GM12878 (cell line): ENCODE measurements at regions not wholly inside any gene's neighbourhood (a gene's known extent, or its start where the extent isn't known, plus 50 kb on each side); places are given as distances from the start of the nearest gene placed in this dataset.

ENCODE experiments used
- PAX8 ChIP-seq: fragments of 450-650 bp; IDR thresholded peaks from 2 replicates; pipeline ENCODE4 v1.6.1; 2017; ENCODE audit warnings: mild to moderate bottlenecking, moderate library complexity
- RAD21 ChIP-seq: IDR thresholded peaks from 2 replicates; pipeline ENCODE4 v1.6.1; 2011; ENCODE audit warnings: mild to moderate bottlenecking, low read depth, low read length, moderate library complexity; ENCODE audit not compliant: insufficient read depth
- SP1 ChIP-seq: IDR thresholded peaks from one replicate; pipeline ENCODE4 v1.6.1; 2011; ENCODE audit warnings: low read depth, low read length
- ZNF384 ChIP-seq: IDR thresholded peaks from 2 replicates; pipeline ENCODE4 v1.6.1; 2012; ENCODE audit warnings: low read depth, mild to moderate bottlenecking, low read length, improper control_type of control experiment, borderline replicate concordance
- TF ChIP-seq, protein P1 (sequence below), 3 experiments: IDR thresholded peaks in 2 of 3; conservative IDR thresholded peaks in 1 of 3; 2 replicates each; pipeline ENCODE4 v1.5.1; 2011; ENCODE audit warnings: low read depth in 3 of 3, low read length in 3 of 3, mild to moderate bottlenecking in 3 of 3, control low read depth in 2 of 3, moderate library complexity in 2 of 3, inconsistent platforms in 1 of 3, mixed read lengths in 1 of 3; ENCODE audit not compliant: control insufficient read depth in 2 of 3, insufficient read depth in 1 of 3; ENCODE audit errors: extremely low read depth in 1 of 3
- TF ChIP-seq, protein P2 (sequence below): IDR thresholded peaks from 2 replicates; pipeline ENCODE4 v1.6.1; 2011; ENCODE audit warnings: low read depth, low read length, improper control_type of control experiment, borderline replicate concordance

DNA sequence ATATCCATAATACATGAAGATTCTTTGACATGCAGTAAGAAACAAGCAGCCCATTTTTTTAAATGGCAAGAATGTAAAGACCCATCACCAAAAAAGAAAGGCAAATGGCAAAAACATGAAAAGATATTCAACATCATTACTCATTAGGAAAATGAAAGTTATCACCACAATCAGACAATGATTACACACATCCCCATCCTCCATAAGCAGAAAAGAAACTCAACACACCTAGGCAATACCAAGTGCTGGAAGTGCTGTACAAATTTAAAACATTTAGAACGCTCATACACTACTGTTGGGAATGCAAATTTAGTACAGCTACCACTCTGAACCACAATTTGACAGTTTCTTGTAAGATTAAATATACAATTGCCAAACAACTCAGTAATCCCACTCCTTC is 466.7 kb downstream of the ACTL7B start:
- TF ChIP-seq, protein P1, sequence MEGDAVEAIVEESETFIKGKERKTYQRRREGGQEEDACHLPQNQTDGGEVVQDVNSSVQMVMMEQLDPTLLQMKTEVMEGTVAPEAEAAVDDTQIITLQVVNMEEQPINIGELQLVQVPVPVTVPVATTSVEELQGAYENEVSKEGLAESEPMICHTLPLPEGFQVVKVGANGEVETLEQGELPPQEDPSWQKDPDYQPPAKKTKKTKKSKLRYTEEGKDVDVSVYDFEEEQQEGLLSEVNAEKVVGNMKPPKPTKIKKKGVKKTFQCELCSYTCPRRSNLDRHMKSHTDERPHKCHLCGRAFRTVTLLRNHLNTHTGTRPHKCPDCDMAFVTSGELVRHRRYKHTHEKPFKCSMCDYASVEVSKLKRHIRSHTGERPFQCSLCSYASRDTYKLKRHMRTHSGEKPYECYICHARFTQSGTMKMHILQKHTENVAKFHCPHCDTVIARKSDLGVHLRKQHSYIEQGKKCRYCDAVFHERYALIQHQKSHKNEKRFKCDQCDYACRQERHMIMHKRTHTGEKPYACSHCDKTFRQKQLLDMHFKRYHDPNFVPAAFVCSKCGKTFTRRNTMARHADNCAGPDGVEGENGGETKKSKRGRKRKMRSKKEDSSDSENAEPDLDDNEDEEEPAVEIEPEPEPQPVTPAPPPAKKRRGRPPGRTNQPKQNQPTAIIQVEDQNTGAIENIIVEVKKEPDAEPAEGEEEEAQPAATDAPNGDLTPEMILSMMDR (IDR thresholded peaks at IDR 0.05 in 2 of 3, conservative IDR thresholded peaks at IDR 0.05 in 1 of 3; ENCODE audit: control insufficient read depth in 2 of 3, extremely low read depth in 1 of 3, insufficient read depth in 1 of 3, low read depth in 3 of 3, low read length in 3 of 3), result no peak
- TF ChIP-seq RAD21 (no peak), SP1 (no peak), ZNF384 (no peak), PAX8 (no peak)
- TF ChIP-seq, protein P2, sequence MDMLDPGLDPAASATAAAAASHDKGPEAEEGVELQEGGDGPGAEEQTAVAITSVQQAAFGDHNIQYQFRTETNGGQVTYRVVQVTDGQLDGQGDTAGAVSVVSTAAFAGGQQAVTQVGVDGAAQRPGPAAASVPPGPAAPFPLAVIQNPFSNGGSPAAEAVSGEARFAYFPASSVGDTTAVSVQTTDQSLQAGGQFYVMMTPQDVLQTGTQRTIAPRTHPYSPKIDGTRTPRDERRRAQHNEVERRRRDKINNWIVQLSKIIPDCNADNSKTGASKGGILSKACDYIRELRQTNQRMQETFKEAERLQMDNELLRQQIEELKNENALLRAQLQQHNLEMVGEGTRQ, result no peak
